Activated CD8-positive, alpha-beta memory T cell treated with anti-CD3 and anti-CD28 coated beads, Interleukin-2, amount 10 ng/mL, durations not matched to agents 7 days and 5 days (primary cell): ENCODE measurements at regions not wholly inside any gene's neighbourhood (a gene's known extent, or its start where the extent isn't known, plus 50 kb on each side); places are given as distances from the start of the nearest gene placed in this dataset.

Experiments used
- ATAC-seq: fragments of 150-1000 bp; cut with Tn5 transposase; one replicate; pipeline ENCODE4 v1.10.0; 2021; ENCODE audit warnings: moderate library complexity
- CTCF ChIA-PET: fragments of 350-600 bp; sonication (Branson Sonifier 250); formaldehyde crosslinking; loops from one replicate; lab custom pipeline; 2021; ENCODE audit warnings: antibody characterized with exemption; lab: Charles Lee
- DNase-seq: peaks from one replicate; pipeline ENCODE4 v3.0.0-alpha.2; 2020
- H3K27ac Mint-ChIP-seq: one replicate; pipeline ENCODE4 v1.8.0; 2021; ENCODE audit warnings: mild to moderate bottlenecking, mixed read lengths
- H3K27me3 Mint-ChIP-seq: one replicate; pipeline ENCODE4 v1.8.0; 2021; ENCODE audit warnings: mixed read lengths
- H3K36me3 Mint-ChIP-seq: one replicate; pipeline ENCODE4 v1.8.0; 2021; ENCODE audit warnings: mild to moderate bottlenecking, mixed read lengths
- H3K4me1 Mint-ChIP-seq: one replicate; pipeline ENCODE4 v1.8.0; 2021; ENCODE audit warnings: mixed read lengths
- H3K4me3 Mint-ChIP-seq: one replicate; pipeline ENCODE4 v1.8.0; 2021; ENCODE audit warnings: mild to moderate bottlenecking, moderate library complexity, mixed read lengths
- H3K9me3 Mint-ChIP-seq: one replicate; pipeline ENCODE4 v1.8.0; 2022; ENCODE audit warnings: low read depth, mixed read lengths

- H3K9me3 Mint-ChIP-seq, result no peaks in the 10 kb centered on the region
- no peak overlapping the region for H3K4me3 Mint-ChIP-seq
- H3K36me3 Mint-ChIP-seq, result no peaks in the 10 kb centered on the region
- H3K4me1 Mint-ChIP-seq, result no peaks in the 10 kb centered on the region
- no peak overlapping the region for H3K27ac Mint-ChIP-seq
- ATAC-seq, result no peak
- H3K27me3 Mint-ChIP-seq, result peaks cover 9% of the 10 kb centered on the region
- DNase-seq, result no peak
- CTCF ChIA-PET, result no interaction called here
Measured at GRCh38 chr15:62802612-62803011, 239.9 kb upstream of the TPM1 start.

- Mint-ChIP-seq H3K27me3 (peaks cover 9% of the 10 kb centered on the region), H3K9me3 (no peaks in the 10 kb centered on the region), H3K4me1 (no peaks in the 10 kb centered on the region), H3K27ac (no peak overlapping the region), H3K4me3 (no peak overlapping the region), H3K36me3 (no peaks in the 10 kb centered on the region)
- ATAC-seq (no peak), DNase-seq (no peak)
- CTCF ChIA-PET, result no interaction called here
Measured at GRCh38 chr15:62803856-62804400, 238.6 kb upstream of the TPM1 start.

- H3K4me1 Mint-ChIP-seq, result no peaks in the 10 kb centered on the region
- no peak overlapping the region for H3K27ac Mint-ChIP-seq
- H3K27me3 Mint-ChIP-seq, result peaks cover 9% of the 10 kb centered on the region
- CTCF ChIA-PET, result interaction anchor here (1.3 kb wide), 1 partner anchor 9 kb away, joined by 3 read pairs; no protein-coding TSS in a partner anchor
- no peaks in the 10 kb centered on the region for H3K36me3 Mint-ChIP-seq
- no peak overlapping the region for H3K4me3 Mint-ChIP-seq
- DNase-seq (no peak), ATAC-seq (no peak)
- H3K9me3 Mint-ChIP-seq, result no peaks in the 10 kb centered on the region
Measured at GRCh38 chr15:62805502-62805901, 237.0 kb upstream of the TPM1 start.

GRCh38 chr15:62807539-62808130 is 234.9 kb upstream of the TPM1 start:
- ATAC-seq (no peak), DNase-seq (no peak)
- CTCF ChIA-PET, result no interaction called here
- H3K4me1 Mint-ChIP-seq, result no peaks in the 10 kb centered on the region
- H3K4me3 Mint-ChIP-seq, result no peak overlapping the region
- H3K9me3 Mint-ChIP-seq, result no peaks in the 10 kb centered on the region
- H3K36me3 Mint-ChIP-seq, result no peaks in the 10 kb centered on the region
- peaks cover 9% of the 10 kb centered on the region for H3K27me3 Mint-ChIP-seq
- no peak overlapping the region for H3K27ac Mint-ChIP-seq

GRCh38 chr15:62809115-62809967 is 233.2 kb upstream of the TPM1 start:
- CTCF ChIA-PET, result no interaction called here
- H3K36me3 Mint-ChIP-seq, result no peaks in the 10 kb centered on the region
- DNase-seq (no peak), ATAC-seq (no peak)
- H3K4me1 Mint-ChIP-seq, result no peaks in the 10 kb centered on the region
- H3K9me3 Mint-ChIP-seq, result no peaks in the 10 kb centered on the region
- no peak overlapping the region for H3K27ac Mint-ChIP-seq
- no peaks in the 10 kb centered on the region for H3K27me3 Mint-ChIP-seq
- no peak overlapping the region for H3K4me3 Mint-ChIP-seq

GRCh38 chr15:62809968-62810260 is 232.6 kb upstream of the TPM1 start:
- no peak overlapping the region for H3K27ac Mint-ChIP-seq
- H3K4me1 Mint-ChIP-seq, result no peaks in the 10 kb centered on the region
- no peaks in the 10 kb centered on the region for H3K36me3 Mint-ChIP-seq
- CTCF ChIA-PET, result no interaction called here
- no peaks in the 10 kb centered on the region for H3K9me3 Mint-ChIP-seq
- no peak for DNase-seq
- no peak overlapping the region for H3K4me3 Mint-ChIP-seq
- peaks cover 2% of the 10 kb centered on the region for H3K27me3 Mint-ChIP-seq
- no peak for ATAC-seq

GRCh38 chr15:62812515-62812835 is 230.1 kb upstream of the TPM1 start:
- no peak for ATAC-seq
- Mint-ChIP-seq H3K27me3 (peaks cover 9% of the 10 kb centered on the region), H3K4me3 (no peak overlapping the region), H3K9me3 (no peaks in the 10 kb centered on the region), H3K36me3 (no peaks in the 10 kb centered on the region), H3K27ac (no peak overlapping the region), H3K4me1 (no peaks in the 10 kb centered on the region)
- CTCF ChIA-PET, result no interaction called here
- DNase-seq, result no peak

- DNase-seq, result no peak
- H3K4me1 Mint-ChIP-seq, result no peaks in the 10 kb centered on the region
- peaks cover 20% of the 10 kb centered on the region for H3K27me3 Mint-ChIP-seq
- no peak overlapping the region for H3K27ac Mint-ChIP-seq
- ATAC-seq, result no peak
- no peak overlapping the region for H3K4me3 Mint-ChIP-seq
- H3K36me3 Mint-ChIP-seq, result no peaks in the 10 kb centered on the region
- CTCF ChIA-PET, result no interaction called here
- no peaks in the 10 kb centered on the region for H3K9me3 Mint-ChIP-seq
Measured at GRCh38 chr15:62816342-62817069, 226.0 kb upstream of the TPM1 start.

GRCh38 chr15:62818691-62819090 is 223.9 kb upstream of the TPM1 start:
- Mint-ChIP-seq H3K4me3 (no peak overlapping the region), H3K27ac (no peak overlapping the region), H3K27me3 (peaks cover 20% of the 10 kb centered on the region), H3K4me1 (no peaks in the 10 kb centered on the region), H3K36me3 (no peaks in the 10 kb centered on the region), H3K9me3 (no peaks in the 10 kb centered on the region)
- ATAC-seq, result no peak
- CTCF ChIA-PET, result no interaction called here
- DNase-seq, result no peak

GRCh38 chr15:62821384-62822131 is 221.0 kb upstream of the TPM1 start:
- Mint-ChIP-seq H3K9me3 (no peaks in the 10 kb centered on the region), H3K4me3 (no peak overlapping the region), H3K36me3 (no peaks in the 10 kb centered on the region), H3K27ac (no peak overlapping the region), H3K27me3 (peaks cover 14% of the 10 kb centered on the region), H3K4me1 (no peaks in the 10 kb centered on the region)
- no peak for DNase-seq
- CTCF ChIA-PET, result no interaction called here
- no peak for ATAC-seq

GRCh38 chr15:62822228-62822627 is 220.3 kb upstream of the TPM1 start:
- no peak for DNase-seq
- CTCF ChIA-PET, result no interaction called here
- ATAC-seq, result no peak
- Mint-ChIP-seq H3K4me1 (no peaks in the 10 kb centered on the region), H3K4me3 (no peak overlapping the region), H3K36me3 (no peaks in the 10 kb centered on the region), H3K9me3 (no peaks in the 10 kb centered on the region), H3K27ac (no peak overlapping the region), H3K27me3 (peaks cover 12% of the 10 kb centered on the region)

- Mint-ChIP-seq H3K27me3 (peaks cover 11% of the 10 kb centered on the region), H3K36me3 (no peaks in the 10 kb centered on the region), H3K4me1 (no peaks in the 10 kb centered on the region), H3K9me3 (no peaks in the 10 kb centered on the region), H3K4me3 (no peak overlapping the region), H3K27ac (no peak overlapping the region)
- CTCF ChIA-PET, result no interaction called here
- ATAC-seq, result no peak
- DNase-seq, result no peak
Measured at GRCh38 chr15:62823561-62823960, 219.0 kb upstream of the TPM1 start.
